OCI-LY7 (cell line): ENCODE measurements at regions not wholly inside any gene's neighbourhood (a gene's known extent, or its start where the extent isn't known, plus 50 kb on each side); places are given as distances from the start of the nearest gene placed in this dataset.

Experiments
- BruUV-seq: library from RNA; stranded (reverse); fragments of 400-500 nt; replicated peaks from 2 replicates; lab custom pipeline; 2021; lab: Mats Ljungman, UMichigan
- CTCF ChIA-PET: fragments of 300-600 bp; sonication (Branson Sonifier 250); formaldehyde crosslinking; loops from one replicate; lab custom pipeline; 2022; ENCODE audit warnings: antibody characterized with exemption; ENCODE audit not compliant: unreplicated experiment; lab: Charles Lee
- POLR2A ChIA-PET: fragments of 300-600 bp; sonication (Branson Sonifier 250); formaldehyde crosslinking; loops from one replicate; lab custom pipeline; 2022; ENCODE audit warnings: antibody characterized with exemption; lab: Charles Lee
- DNase-seq: peaks from one replicate; pipeline ENCODE4 v3.0.0-alpha.2; 2015; ENCODE audit warnings: low spot score
- H2AFZ ChIP-seq: fragments of 200-600 bp; sonication (generic), shearing (Covaris generic); 2 replicates; pipeline ENCODE4 v1.6.1; 2014; ENCODE audit warnings: mild to moderate bottlenecking, antibody characterized with exemption, low read length, moderate library complexity
- H3K27ac ChIP-seq: fragments of 200-600 bp; sonication (generic); 2 replicates; pipeline ENCODE4 v1.5.1; 2014; ENCODE audit warnings: mixed run types, low read depth, mild to moderate bottlenecking, moderate library complexity, low read length, inconsistent platforms; ENCODE audit not compliant: poor library complexity, severe bottlenecking
- H3K36me3 ChIP-seq: fragments of 200-600 bp; sonication (generic); 2 replicates; pipeline ENCODE4 v1.6.1; 2014; ENCODE audit warnings: mild to moderate bottlenecking, antibody characterized with exemption, low read length, moderate library complexity, mixed read lengths; ENCODE audit not compliant: insufficient read depth
- H3K4me1 ChIP-seq: fragments of 200-600 bp; sonication (generic); 2 replicates; pipeline ENCODE4 v1.5.1; 2014; ENCODE audit warnings: mild to moderate bottlenecking, low read length; ENCODE audit not compliant: insufficient read depth, poor library complexity, severe bottlenecking
- H3K4me2 ChIP-seq: fragments of 200-600 bp; sonication (generic); 2 replicates; pipeline ENCODE4 v1.6.1; 2014; ENCODE audit warnings: mild to moderate bottlenecking, low read length
- H3K4me3 ChIP-seq: fragments of 200-600 bp; sonication (generic); 2 replicates; pipeline ENCODE4 v1.5.1; 2014; ENCODE audit warnings: mild to moderate bottlenecking, low read depth, low read length; ENCODE audit not compliant: poor library complexity, severe bottlenecking
- H3K79me2 ChIP-seq: fragments of 200-600 bp; sonication (generic); 2 replicates; pipeline ENCODE4 v1.6.1; 2016; ENCODE audit warnings: low read depth, mild to moderate bottlenecking, low read length, moderate library complexity, mixed read lengths; ENCODE audit not compliant: insufficient read depth
- H3K9me2 ChIP-seq: fragments of 200-600 bp; sonication (generic); 2 replicates; pipeline ENCODE4 v1.6.1; 2016; ENCODE audit warnings: mild to moderate bottlenecking, low read length, mixed read lengths; ENCODE audit not compliant: insufficient read depth
- H3K9me3 ChIP-seq: fragments of 200-600 bp; sonication (generic); 2 replicates; pipeline ENCODE4 v1.6.1; 2014; ENCODE audit warnings: mild to moderate bottlenecking, mixed run types, low read length, mixed read lengths
- H4K20me1 ChIP-seq: fragments of 200-600 bp; sonication (generic); 2 replicates; pipeline ENCODE4 v1.6.1; 2014; ENCODE audit warnings: mild to moderate bottlenecking, antibody characterized with exemption, low read length, moderate library complexity, mixed read lengths; ENCODE audit not compliant: insufficient read depth
- CTCF ChIP-seq: fragments of 200-600 bp; sonication (generic); conservative IDR thresholded peaks from 2 replicates; pipeline ENCODE4 v1.5.1; 2014; ENCODE audit warnings: mild to moderate bottlenecking, antibody characterized with exemption, low read length, moderate library complexity, mixed read lengths
- EZH2phosphoT487 ChIP-seq: fragments of 200-600 bp; sonication (generic); IDR thresholded peaks from 2 replicates; pipeline ENCODE4 v1.6.1; 2018; ENCODE audit warnings: low read depth, borderline replicate concordance, mild to moderate bottlenecking, mixed run types, antibody characterized with exemption, low read length, moderate library complexity, mixed read lengths
- intact Hi-C: fragments of 100-400 bp; cut with micrococcal nuclease; formaldehyde crosslinking; loops from one replicate; pipeline ENCODE4 v1.10.0; 2022; ENCODE audit not compliant: unreplicated experiment

- Histone ChIP-seq H3K4me3 (no peak overlapping the region), H3K9me3 (no peaks in the 10 kb centered on the region), H3K9me2 (no peaks in the 10 kb centered on the region), H3K4me2 (no peak overlapping the region), H3K27ac (no peak overlapping the region), H3K4me1 (no peaks in the 10 kb centered on the region), H4K20me1 (no peaks in the 10 kb centered on the region), H3K79me2 (no peaks in the 10 kb centered on the region), H3K36me3 (no peaks in the 10 kb centered on the region), H2AFZ (no peak overlapping the region)
- DNase-seq, result no peak
- intact Hi-C loops, result no loop called here
- BruUV-seq, result no TSS peak
- POLR2A ChIA-PET, result no interaction called here
- TF ChIP-seq CTCF (no peak), EZH2phosphoT487 (no peak)
- CTCF ChIA-PET, result no interaction called here
Measured at GRCh38 chr4:170305627-170306026, 215.9 kb upstream of the AADAT start.

DNA sequence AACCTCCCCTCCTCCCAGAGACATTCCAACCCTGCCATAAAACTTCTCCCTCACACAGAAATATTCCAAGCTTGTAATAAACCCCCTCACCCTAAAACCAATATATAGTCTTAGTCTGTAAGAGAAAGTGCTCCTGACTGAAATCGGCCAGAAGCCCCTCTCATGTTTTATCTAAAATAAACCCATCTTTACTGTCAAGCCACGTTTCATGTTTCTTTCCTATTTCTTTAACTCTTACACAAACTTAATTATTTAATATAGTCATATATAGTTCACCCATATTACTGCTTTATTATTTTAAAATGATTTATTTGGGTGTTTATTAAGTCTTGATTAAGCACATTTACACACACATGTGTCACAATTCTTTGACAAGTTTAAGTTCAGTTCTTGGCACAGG, 191.3 kb upstream of the AADAT start:
- DNase-seq, result no peak
- Histone ChIP-seq H3K27ac (no peak overlapping the region), H3K79me2 (no peaks in the 10 kb centered on the region), H3K9me3 (no peaks in the 10 kb centered on the region), H3K4me1 (no peaks in the 10 kb centered on the region), H3K36me3 (no peaks in the 10 kb centered on the region), H4K20me1 (no peaks in the 10 kb centered on the region), H3K9me2 (no peaks in the 10 kb centered on the region), H3K4me2 (no peak overlapping the region), H3K4me3 (no peak overlapping the region), H2AFZ (no peak overlapping the region)
- no peak for TF ChIP-seq CTCF
- TF ChIP-seq EZH2phosphoT487, result no peak
- intact Hi-C loops, result no loop called here
- ChIA-PET POLR2A (interaction anchor here (0.6 kb wide), 2 partner anchors 116 to 257 kb away, joined by 3 read pairs; no protein-coding TSS in a partner anchor), CTCF (no interaction called here)
- BruUV-seq, result no TSS peak

GRCh38 chr4:170278460-170278859, 188.7 kb upstream of the AADAT start:
- H3K4me1 ChIP-seq, result no peaks in the 10 kb centered on the region
- no peaks in the 10 kb centered on the region for H3K36me3 ChIP-seq
- no TSS peak for BruUV-seq
- no peak overlapping the region for H3K4me2 ChIP-seq
- ChIA-PET CTCF (no interaction called here), POLR2A (interaction anchor here (1.0 to 1.3 kb wide), 2 partner anchors 9 to 251 kb away, joined by 3 read pairs; no protein-coding TSS in a partner anchor)
- H3K9me3 ChIP-seq, result no peaks in the 10 kb centered on the region
- H4K20me1 ChIP-seq, result no peaks in the 10 kb centered on the region
- no peak overlapping the region for H3K27ac ChIP-seq
- no peak for DNase-seq
- TF ChIP-seq EZH2phosphoT487 (no peak), CTCF (no peak)
- intact Hi-C loops, result no loop called here
- H3K9me2 ChIP-seq, result no peaks in the 10 kb centered on the region
- no peak overlapping the region for H3K4me3 ChIP-seq
- no peaks in the 10 kb centered on the region for H3K79me2 ChIP-seq
- H2AFZ ChIP-seq, result no peak overlapping the region
